H1 (cell line): ENCODE measurements at regions not wholly inside any gene's neighbourhood (a gene's known extent, or its start where the extent isn't known, plus 50 kb on each side); places are given as distances from the start of the nearest gene placed in this dataset.

Source experiments
- E2F6 ChIP-seq: IDR thresholded peaks from 2 replicates; pipeline ENCODE4 v1.6.1; 2012; ENCODE audit warnings: inconsistent platforms
- GABPA ChIP-seq: IDR thresholded peaks from 2 replicates; pipeline ENCODE4 v1.6.1; 2011; ENCODE audit warnings: mild to moderate bottlenecking, low read length, moderate library complexity, borderline replicate concordance; ENCODE audit not compliant: insufficient read depth
- JUN ChIP-seq: IDR thresholded peaks from 2 replicates; pipeline ENCODE4 v1.6.1; 2011; ENCODE audit warnings: low read depth, mild to moderate bottlenecking, improper control_type of control experiment, low read length
- POLR2A ChIP-seq, 2 experiments: IDR thresholded peaks; 1 replicate in 1 of 2; 2 replicates in 1 of 2; pipeline ENCODE4 v1.6.1; 2011; ENCODE audit warnings: low read depth in 2 of 2, low read length in 2 of 2, mild to moderate bottlenecking in 2 of 2; ENCODE audit errors: control extremely low read depth in 1 of 2
- RNF2 ChIP-seq: fragments of 200-900, 300-1000 bp; sonication (generic); IDR thresholded peaks from 2 replicates; pipeline ENCODE4 v1.7.1; 2016; ENCODE audit warnings: borderline replicate concordance, low read depth, mild to moderate bottlenecking, antibody characterized with exemption, low read length; ENCODE audit not compliant: poor library complexity, severe bottlenecking; ENCODE audit errors: missing control alignments
- SIN3A ChIP-seq, 2 experiments: IDR thresholded peaks in 1 of 2; conservative IDR thresholded peaks in 1 of 2; 2 replicates each; pipeline ENCODE4 v1.6.1; 2011 to 2012; ENCODE audit warnings: low read length in 2 of 2, improper control_type of control experiment in 1 of 2, low read depth in 1 of 2, mild to moderate bottlenecking in 1 of 2

GRCh38 chr22:48880749-48881148, 946.9 kb downstream of the BRD1 start (continued):
- no peak for TF ChIP-seq SIN3A (conservative IDR thresholded peaks at IDR 0.05 in 1 of 2, IDR thresholded peaks at IDR 0.05 in 1 of 2; ENCODE audit: low read depth in 1 of 2, low read length in 2 of 2)
- TF ChIP-seq RNF2 = no peak
- no peak for TF ChIP-seq GABPA
- TF ChIP-seq E2F6 = peak; percentile 93
- TF ChIP-seq JUN = no peak
- no peak for TF ChIP-seq POLR2A (IDR thresholded peaks at IDR 0.05; ENCODE audit: control extremely low read depth in 1 of 2, low read depth in 2 of 2, low read length in 2 of 2)
